ENCODE measurements at regions not wholly inside any gene's neighbourhood (a gene's known extent, or its start where the extent isn't known, plus 50 kb on each side); places are given as distances from the start of the nearest gene placed in this dataset.

- Histone ChIP-seq H3F3A (ENCODE audit: low read depth) (no peaks in the 10 kb centered on the region), H2AFZ (ENCODE audit: low read length) (no peak overlapping the region), H3K79me2 (ENCODE audit: insufficient read depth, low read length) (no peaks in the 10 kb centered on the region), H3K4me1 (ENCODE audit: insufficient read depth, low read length, poor library complexity, severe bottlenecking) (no peaks in the 10 kb centered on the region), H3K9me3 (ENCODE audit: insufficient read depth, low read depth, low read length) (no peaks in the 10 kb centered on the region), H3K27me3 (ENCODE audit: insufficient read depth, low read length, poor library complexity, severe bottlenecking) (no peaks in the 10 kb centered on the region), H3K9me2 (replicated peaks; ENCODE audit: low read depth, low read length) (no peaks in the 10 kb centered on the region), H3K9ac (ENCODE audit: low read depth, low read length, poor library complexity, severe bottlenecking) (no peak overlapping the region), H3K4me2 (ENCODE audit: low read depth, low read length, poor library complexity, severe bottlenecking) (no peak overlapping the region), H4K20me1 (ENCODE audit: insufficient read depth, low read length, poor library complexity, severe bottlenecking) (no peaks in the 10 kb centered on the region), H3K4me3 (ENCODE audit: low read length, poor library complexity, severe bottlenecking) (no peak overlapping the region), H3K36me3 (ENCODE audit: insufficient read depth, low read length) (no peaks in the 10 kb centered on the region)
- TF ChIP-seq CTCF (conservative IDR thresholded peaks at IDR 0.05; ENCODE audit: low read length) (no peak), EZH2phosphoT487 (IDR thresholded peaks at IDR 0.05; ENCODE audit: borderline replicate concordance) (no peak)
These were observed 165.0 kb upstream of the HMHB1 start for GRCh38 chr5:143646961-143647360.

- no peak overlapping the region for H2AFZ ChIP-seq (ENCODE audit: low read length)
- TF ChIP-seq EZH2phosphoT487 (IDR thresholded peaks at IDR 0.05; ENCODE audit: borderline replicate concordance) (no peak), CTCF (conservative IDR thresholded peaks at IDR 0.05; ENCODE audit: low read length) (no peak)
- no peaks in the 10 kb centered on the region for H3K4me1 ChIP-seq (ENCODE audit: insufficient read depth, low read length, poor library complexity, severe bottlenecking)
- no peaks in the 10 kb centered on the region for H3K27me3 ChIP-seq (ENCODE audit: insufficient read depth, low read length, poor library complexity, severe bottlenecking)
- H3K9ac ChIP-seq (ENCODE audit: low read depth, low read length, poor library complexity, severe bottlenecking), result no peak overlapping the region
- H3K36me3 ChIP-seq (ENCODE audit: insufficient read depth, low read length), result no peaks in the 10 kb centered on the region
- no peaks in the 10 kb centered on the region for H3K9me3 ChIP-seq (ENCODE audit: insufficient read depth, low read depth, low read length)
- H3K4me2 ChIP-seq (ENCODE audit: low read depth, low read length, poor library complexity, severe bottlenecking), result no peak overlapping the region
- H4K20me1 ChIP-seq (ENCODE audit: insufficient read depth, low read length, poor library complexity, severe bottlenecking), result no peaks in the 10 kb centered on the region
- H3K9me2 ChIP-seq (replicated peaks; ENCODE audit: low read depth, low read length), result no peaks in the 10 kb centered on the region
- no peaks in the 10 kb centered on the region for H3F3A ChIP-seq (ENCODE audit: low read depth)
- H3K79me2 ChIP-seq (ENCODE audit: insufficient read depth, low read length), result no peaks in the 10 kb centered on the region
- H3K4me3 ChIP-seq (ENCODE audit: low read length, poor library complexity, severe bottlenecking), result no peak overlapping the region
These were observed 166.6 kb upstream of the HMHB1 start for GRCh38 chr5:143645356-143645755.

GRCh38 chr5:143644727-143645126 lies 167.2 kb upstream of the HMHB1 start:
- H3K9me2 ChIP-seq (replicated peaks; ENCODE audit: low read depth, low read length), result no peaks in the 10 kb centered on the region
- H3F3A ChIP-seq (ENCODE audit: low read depth), result no peaks in the 10 kb centered on the region
- no peak overlapping the region for H3K4me3 ChIP-seq (ENCODE audit: low read length, poor library complexity, severe bottlenecking)
- TF ChIP-seq CTCF (conservative IDR thresholded peaks at IDR 0.05; ENCODE audit: low read length) (no peak), EZH2phosphoT487 (IDR thresholded peaks at IDR 0.05; ENCODE audit: borderline replicate concordance) (no peak)
- no peaks in the 10 kb centered on the region for H4K20me1 ChIP-seq (ENCODE audit: insufficient read depth, low read length, poor library complexity, severe bottlenecking)
- H3K36me3 ChIP-seq (ENCODE audit: insufficient read depth, low read length), result no peaks in the 10 kb centered on the region
- no peaks in the 10 kb centered on the region for H3K79me2 ChIP-seq (ENCODE audit: insufficient read depth, low read length)
- H3K9ac ChIP-seq (ENCODE audit: low read depth, low read length, poor library complexity, severe bottlenecking), result no peak overlapping the region
- H3K4me2 ChIP-seq (ENCODE audit: low read depth, low read length, poor library complexity, severe bottlenecking), result no peak overlapping the region
- no peaks in the 10 kb centered on the region for H3K27me3 ChIP-seq (ENCODE audit: insufficient read depth, low read length, poor library complexity, severe bottlenecking)
- H3K4me1 ChIP-seq (ENCODE audit: insufficient read depth, low read length, poor library complexity, severe bottlenecking), result no peaks in the 10 kb centered on the region
- H2AFZ ChIP-seq (ENCODE audit: low read length), result no peak overlapping the region
- H3K9me3 ChIP-seq (ENCODE audit: insufficient read depth, low read depth, low read length), result no peaks in the 10 kb centered on the region
